PC-3 (cell line): ENCODE measurements at regions not wholly inside any gene's neighbourhood (a gene's known extent, or its start where the extent isn't known, plus 50 kb on each side); places are given as distances from the start of the nearest gene placed in this dataset.

ENCODE experiments used
- ATAC-seq: fragments of 200-7000 bp; cut with Tn5 transposase; 2 replicates; pipeline ENCODE4 v1.9.1; 2020; ENCODE audit warnings: mild to moderate bottlenecking, moderate library complexity
- BruUV-seq: library from RNA; stranded (reverse); fragments of 400-500 nt; replicated peaks from 2 replicates; lab custom pipeline; 2021; lab: Mats Ljungman, UMichigan
- CTCF ChIA-PET: fragments of 300-600 bp; sonication (Branson Sonifier 250); formaldehyde crosslinking; loops from one replicate; lab custom pipeline; 2022; ENCODE audit warnings: antibody characterized with exemption; lab: Charles Lee
- POLR2A ChIA-PET: fragments of 300-600 bp; sonication (Branson Sonifier 250); formaldehyde crosslinking; loops from one replicate; lab custom pipeline; 2022; ENCODE audit warnings: antibody characterized with exemption; ENCODE audit not compliant: unreplicated experiment; lab: Charles Lee
- DNase-seq: peaks from one replicate; pipeline ENCODE4 v3.0.0-alpha.2; 2015
- H2AFZ ChIP-seq: fragments of 300-600 bp; sonication (generic); 2 replicates; pipeline ENCODE4 v1.6.0; 2016; ENCODE audit warnings: antibody characterized with exemption, low read length
- H3F3A ChIP-seq: fragments of 300-600 bp; sonication (generic); one replicate; pipeline ENCODE4 v1.6.0; 2017; ENCODE audit warnings: antibody characterized with exemption, low read length, control low read depth, mild to moderate bottlenecking; ENCODE audit not compliant: unreplicated experiment
- H3K27ac ChIP-seq: fragments of 300-600 bp; sonication (generic); 2 replicates; pipeline ENCODE4 v1.5.1; 2016; ENCODE audit warnings: mild to moderate bottlenecking, low read length
- H3K27me3 ChIP-seq: fragments of 300-600 bp; sonication (generic); 2 replicates; pipeline ENCODE4 v1.6.1; 2016; ENCODE audit warnings: low read length, mixed read lengths
- H3K36me3 ChIP-seq: fragments of 300-600 bp; sonication (generic); 2 replicates; pipeline ENCODE4 v1.6.1; 2016; ENCODE audit warnings: low read depth, mixed run types, low read length, mixed read lengths
- H3K4me1 ChIP-seq: fragments of 300-600 bp; sonication (generic); 2 replicates; pipeline ENCODE4 v1.5.1; 2016; ENCODE audit warnings: low read length; ENCODE audit not compliant: insufficient read depth
- H3K4me2 ChIP-seq: fragments of 300-600 bp; sonication (generic); 2 replicates; pipeline ENCODE4 v1.6.0; 2016; ENCODE audit warnings: low read length
- H3K4me3 ChIP-seq: fragments of 300-600 bp; sonication (generic); 2 replicates; pipeline ENCODE4 v1.5.1; 2016; ENCODE audit warnings: mild to moderate bottlenecking, low read length, mixed read lengths
- H3K79me2 ChIP-seq: fragments of 300-600 bp; sonication (generic); 2 replicates; pipeline ENCODE4 v1.6.1; 2017; ENCODE audit warnings: low read length, mixed read lengths
- H3K9ac ChIP-seq: fragments of 300-600 bp; sonication (generic); 2 replicates; pipeline ENCODE4 v1.6.0; 2016; ENCODE audit warnings: mild to moderate bottlenecking, low read length
- H3K9me2 ChIP-seq: fragments of 300-600 bp; sonication (generic); replicated peaks from 2 replicates; pipeline ENCODE4 v1.6.1; 2016; ENCODE audit warnings: mixed run types, low read length, mixed read lengths
- H3K9me3 ChIP-seq: fragments of 300-600 bp; sonication (generic); 2 replicates; pipeline ENCODE4 v1.6.1; 2016; ENCODE audit warnings: low read length, mixed read lengths
- H4K20me1 ChIP-seq: fragments of 300-600 bp; sonication (generic); 2 replicates; pipeline ENCODE4 v1.6.1; 2016; ENCODE audit warnings: low read length, mixed read lengths
- EZH2 ChIP-seq: fragments of 300-600 bp; sonication (generic); IDR thresholded peaks from one replicate; pipeline ENCODE4 v1.6.1; 2017; ENCODE audit warnings: antibody characterized with exemption, mild to moderate bottlenecking, low read length; ENCODE audit not compliant: unreplicated experiment
- EZH2phosphoT487 ChIP-seq: fragments of 300-600 bp; sonication (generic); IDR thresholded peaks from 2 replicates; pipeline ENCODE4 v1.6.1; 2018; ENCODE audit warnings: mild to moderate bottlenecking, antibody characterized with exemption, low read length, borderline replicate concordance
- intact Hi-C: fragments of 100-400 bp; cut with micrococcal nuclease; formaldehyde crosslinking; loops from 2 replicates; pipeline ENCODE4 v1.9.0; 2023
- TF ChIP-seq, protein P1 (sequence below): fragments of 300-600 bp; sonication (generic); conservative IDR thresholded peaks from 2 replicates; pipeline ENCODE4 v1.5.1; 2017; ENCODE audit warnings: antibody characterized with exemption, low read depth, mild to moderate bottlenecking, low read length

- no peaks in the 10 kb centered on the region for H3K27me3 ChIP-seq
- no peak overlapping the region for H3K4me2 ChIP-seq
- DNase-seq (no peak), ATAC-seq (no peak)
- no peaks in the 10 kb centered on the region for H3K36me3 ChIP-seq
- no peaks in the 10 kb centered on the region for H4K20me1 ChIP-seq
- H3K9ac ChIP-seq = no peak overlapping the region
- ChIA-PET POLR2A (no interaction called here), CTCF (no interaction called here)
- intact Hi-C loops = no loop called here
- H3K27ac ChIP-seq = no peak overlapping the region
- no peaks in the 10 kb centered on the region for H3K9me2 ChIP-seq
- BruUV-seq = no TSS peak
- no peaks in the 10 kb centered on the region for H3K9me3 ChIP-seq
- H3K4me3 ChIP-seq = no peak overlapping the region
- no peaks in the 10 kb centered on the region for H3K4me1 ChIP-seq
- H3F3A ChIP-seq = no peaks in the 10 kb centered on the region
- H3K79me2 ChIP-seq = no peaks in the 10 kb centered on the region
- no peak overlapping the region for H2AFZ ChIP-seq
- TF ChIP-seq EZH2 (no peak), EZH2phosphoT487 (no peak)
- TF ChIP-seq, protein P1, sequence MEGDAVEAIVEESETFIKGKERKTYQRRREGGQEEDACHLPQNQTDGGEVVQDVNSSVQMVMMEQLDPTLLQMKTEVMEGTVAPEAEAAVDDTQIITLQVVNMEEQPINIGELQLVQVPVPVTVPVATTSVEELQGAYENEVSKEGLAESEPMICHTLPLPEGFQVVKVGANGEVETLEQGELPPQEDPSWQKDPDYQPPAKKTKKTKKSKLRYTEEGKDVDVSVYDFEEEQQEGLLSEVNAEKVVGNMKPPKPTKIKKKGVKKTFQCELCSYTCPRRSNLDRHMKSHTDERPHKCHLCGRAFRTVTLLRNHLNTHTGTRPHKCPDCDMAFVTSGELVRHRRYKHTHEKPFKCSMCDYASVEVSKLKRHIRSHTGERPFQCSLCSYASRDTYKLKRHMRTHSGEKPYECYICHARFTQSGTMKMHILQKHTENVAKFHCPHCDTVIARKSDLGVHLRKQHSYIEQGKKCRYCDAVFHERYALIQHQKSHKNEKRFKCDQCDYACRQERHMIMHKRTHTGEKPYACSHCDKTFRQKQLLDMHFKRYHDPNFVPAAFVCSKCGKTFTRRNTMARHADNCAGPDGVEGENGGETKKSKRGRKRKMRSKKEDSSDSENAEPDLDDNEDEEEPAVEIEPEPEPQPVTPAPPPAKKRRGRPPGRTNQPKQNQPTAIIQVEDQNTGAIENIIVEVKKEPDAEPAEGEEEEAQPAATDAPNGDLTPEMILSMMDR = no peak
Observed at GRCh38 chr4:160869899-160870298, 1293.9 kb downstream of the FSTL5 start.

DNA sequence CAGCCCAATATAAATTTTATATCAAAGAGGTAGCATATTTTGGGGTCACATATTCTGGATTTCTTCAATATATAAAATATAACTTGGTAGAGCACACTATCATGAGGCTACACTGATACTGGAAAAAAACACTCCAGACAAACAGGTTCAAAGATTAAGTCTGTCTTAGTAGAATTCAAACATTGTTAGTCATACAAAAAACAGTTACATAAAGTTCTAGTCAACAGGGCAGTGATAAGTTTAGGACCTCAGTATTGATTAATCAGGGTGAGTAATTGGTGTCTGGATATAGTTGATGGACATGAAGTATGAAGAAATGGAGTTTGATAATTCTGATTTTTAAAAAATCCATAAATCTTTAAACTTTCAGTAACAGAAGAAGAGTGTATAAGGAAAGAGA is 1291.3 kb downstream of the FSTL5 start:
- POLR2A ChIA-PET = no interaction called here
- intact Hi-C loops = no loop called here
- H3F3A ChIP-seq = no peaks in the 10 kb centered on the region
- CTCF ChIA-PET = no interaction called here
- no TSS peak for BruUV-seq
- H3K9me3 ChIP-seq = no peaks in the 10 kb centered on the region
- no peaks in the 10 kb centered on the region for H3K4me1 ChIP-seq
- H3K36me3 ChIP-seq = no peaks in the 10 kb centered on the region
- DNase-seq = no peak
- no peaks in the 10 kb centered on the region for H3K27me3 ChIP-seq
- H4K20me1 ChIP-seq = no peaks in the 10 kb centered on the region
- H3K9me2 ChIP-seq = no peaks in the 10 kb centered on the region
- no peak overlapping the region for H3K4me3 ChIP-seq
- no peak for TF ChIP-seq EZH2
- TF ChIP-seq, protein P1 = no peak
- no peak for TF ChIP-seq EZH2phosphoT487
- no peaks in the 10 kb centered on the region for H3K79me2 ChIP-seq
- no peak overlapping the region for H3K27ac ChIP-seq
- no peak overlapping the region for H3K9ac ChIP-seq
- no peak overlapping the region for H2AFZ ChIP-seq
- no peak overlapping the region for H3K4me2 ChIP-seq
- ATAC-seq = no peak

- no peaks in the 10 kb centered on the region for H3K9me2 ChIP-seq
- ChIA-PET CTCF (no interaction called here), POLR2A (no interaction called here)
- no peaks in the 10 kb centered on the region for H4K20me1 ChIP-seq
- H2AFZ ChIP-seq = no peak overlapping the region
- H3K36me3 ChIP-seq = no peaks in the 10 kb centered on the region
- no peaks in the 10 kb centered on the region for H3K4me1 ChIP-seq
- H3K27me3 ChIP-seq = no peaks in the 10 kb centered on the region
- no peaks in the 10 kb centered on the region for H3F3A ChIP-seq
- peak; percentile 7 for DNase-seq
- intact Hi-C loops = no loop called here
- TF ChIP-seq EZH2phosphoT487 (no peak), EZH2 (no peak)
- TF ChIP-seq, protein P1 = no peak
- no peak overlapping the region for H3K4me3 ChIP-seq
- no peaks in the 10 kb centered on the region for H3K79me2 ChIP-seq
- H3K4me2 ChIP-seq = no peak overlapping the region
- H3K9me3 ChIP-seq = no peaks in the 10 kb centered on the region
- ATAC-seq = no peak
- H3K27ac ChIP-seq = no peak overlapping the region
- no TSS peak for BruUV-seq
- no peak overlapping the region for H3K9ac ChIP-seq
Observed at GRCh38 chr4:160877087-160877790, 1286.6 kb downstream of the FSTL5 start.
